Right lobe of liver (tissue), 4 donors: ENCODE measurements at regions not wholly inside any gene's neighbourhood (a gene's known extent, or its start where the extent isn't known, plus 50 kb on each side); places are given as distances from the start of the nearest gene placed in this dataset.

ENCODE experiments used
- CTCF ChIP-seq, 4 donors: fragments of 200-600 bp in 3 of 4; fragments of 450-650 bp in 1 of 4; IDR thresholded peaks; one replicate each; pipeline versions ENCODE4 v1.5.1 to v1.8.0; 2016 to 2022; ENCODE audit warnings: antibody characterized with exemption in 4 of 4, mild to moderate bottlenecking in 2 of 4
- POLR2A ChIP-seq: fragments of 450-650 bp; IDR thresholded peaks from one replicate; pipeline ENCODE4 v1.6.1; 2017; ENCODE audit warnings: antibody characterized with exemption, mild to moderate bottlenecking
- donor health status: DM: no; HTN: no; CAD: no.
- donor health status: DM: no; HTN: no; CAD: no.
- donor health status: DM: no; HTN: yes; CAD: no.

DNA sequence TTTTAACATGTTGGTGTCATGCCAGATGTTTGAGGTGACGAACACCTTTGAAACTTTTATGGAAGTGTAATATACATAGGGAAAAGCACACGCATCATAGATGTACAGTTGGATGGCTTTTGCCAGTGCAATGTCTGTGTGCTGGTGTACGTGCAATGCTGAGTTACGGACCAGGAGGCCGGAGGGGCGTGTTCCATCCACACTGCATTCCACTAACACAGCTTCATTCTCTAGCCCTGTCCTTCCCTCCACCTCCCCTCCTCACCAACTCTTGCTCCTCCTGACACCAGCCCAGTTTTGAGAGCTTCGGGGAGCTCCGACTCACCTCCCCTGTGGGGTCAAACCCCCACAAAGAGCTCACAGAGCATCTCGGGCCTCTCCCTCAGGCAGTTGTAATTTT lies 358.8 kb downstream of the C16orf95 start:
- TF ChIP-seq CTCF (IDR thresholded peaks at IDR 0.05), result no peak
- no peak for TF ChIP-seq POLR2A
